ENCODE measurements at regions not wholly inside any gene's neighbourhood (a gene's known extent, or its start where the extent isn't known, plus 50 kb on each side); places are given as distances from the start of the nearest gene placed in this dataset.

DNA sequence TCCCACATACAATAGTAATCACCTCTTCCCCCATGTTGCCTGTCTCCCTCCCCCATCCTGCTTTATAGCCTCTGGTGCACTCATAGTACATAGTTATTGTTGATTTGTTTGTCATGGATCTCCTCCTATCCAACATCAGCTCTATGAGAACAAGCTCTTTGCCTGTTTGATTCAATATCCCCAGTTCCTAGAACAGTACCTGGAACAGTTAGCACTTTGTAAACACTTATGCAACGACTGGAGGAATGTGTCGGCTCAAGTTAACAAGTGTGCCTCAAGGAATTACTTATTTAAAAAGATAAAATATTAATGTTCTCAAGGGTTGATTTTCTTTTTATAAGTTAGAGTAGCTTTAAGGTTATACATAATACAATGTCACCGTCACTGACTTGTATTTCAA, 271.6 kb upstream of the KAZN start:
- intact Hi-C loops (cut with DNase I), result no loop called here
- no peak for DNase-seq

DNA sequence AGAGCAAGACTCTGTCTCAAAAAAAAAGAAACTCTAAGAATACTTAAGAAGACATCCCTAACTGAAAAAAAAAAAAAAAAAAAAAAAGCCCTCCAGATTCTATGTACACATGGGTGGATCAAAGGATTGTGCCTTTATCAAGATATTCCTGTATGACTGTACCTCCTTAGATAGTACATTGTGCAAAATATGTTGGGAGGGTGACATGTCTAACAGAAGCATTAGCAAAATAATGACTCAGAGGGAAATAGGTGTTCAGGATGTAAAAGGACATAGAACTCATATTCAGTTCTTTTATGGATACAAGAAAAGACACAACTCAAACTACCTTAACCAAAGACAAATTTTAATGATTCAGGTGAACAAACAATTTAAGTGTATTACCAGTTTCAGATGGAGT, 269.8 kb upstream of the KAZN start:
- Histone ChIP-seq H3K4me3 (no peak overlapping the region), H3K36me3 (no peaks in the 10 kb centered on the region), H3K9me3 (no peaks in the 10 kb centered on the region), H3K27ac (no peak overlapping the region), H3K27me3 (ENCODE audit: low read depth) (no peaks in the 10 kb centered on the region), H3K4me1 (no peaks in the 10 kb centered on the region)
- TF ChIP-seq, protein P1, sequence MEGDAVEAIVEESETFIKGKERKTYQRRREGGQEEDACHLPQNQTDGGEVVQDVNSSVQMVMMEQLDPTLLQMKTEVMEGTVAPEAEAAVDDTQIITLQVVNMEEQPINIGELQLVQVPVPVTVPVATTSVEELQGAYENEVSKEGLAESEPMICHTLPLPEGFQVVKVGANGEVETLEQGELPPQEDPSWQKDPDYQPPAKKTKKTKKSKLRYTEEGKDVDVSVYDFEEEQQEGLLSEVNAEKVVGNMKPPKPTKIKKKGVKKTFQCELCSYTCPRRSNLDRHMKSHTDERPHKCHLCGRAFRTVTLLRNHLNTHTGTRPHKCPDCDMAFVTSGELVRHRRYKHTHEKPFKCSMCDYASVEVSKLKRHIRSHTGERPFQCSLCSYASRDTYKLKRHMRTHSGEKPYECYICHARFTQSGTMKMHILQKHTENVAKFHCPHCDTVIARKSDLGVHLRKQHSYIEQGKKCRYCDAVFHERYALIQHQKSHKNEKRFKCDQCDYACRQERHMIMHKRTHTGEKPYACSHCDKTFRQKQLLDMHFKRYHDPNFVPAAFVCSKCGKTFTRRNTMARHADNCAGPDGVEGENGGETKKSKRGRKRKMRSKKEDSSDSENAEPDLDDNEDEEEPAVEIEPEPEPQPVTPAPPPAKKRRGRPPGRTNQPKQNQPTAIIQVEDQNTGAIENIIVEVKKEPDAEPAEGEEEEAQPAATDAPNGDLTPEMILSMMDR (IDR thresholded peaks at IDR 0.05), result no peak
- no peak for ATAC-seq
- no peak for DNase-seq
- intact Hi-C loops (cut with DNase I), result no loop called here

More for the DNA sequence above, 271.6 kb upstream of the KAZN start:
- no peak overlapping the region for H3K27ac ChIP-seq
- no peak overlapping the region for H3K4me3 ChIP-seq
- TF ChIP-seq, protein P1 (IDR thresholded peaks at IDR 0.05), result no peak
- peak; percentile 47 to 61 for ATAC-seq
- H3K4me1 ChIP-seq, result no peaks in the 10 kb centered on the region
- no peaks in the 10 kb centered on the region for H3K27me3 ChIP-seq (ENCODE audit: low read depth)
- no peaks in the 10 kb centered on the region for H3K9me3 ChIP-seq
- H3K36me3 ChIP-seq, result no peaks in the 10 kb centered on the region

DNA sequence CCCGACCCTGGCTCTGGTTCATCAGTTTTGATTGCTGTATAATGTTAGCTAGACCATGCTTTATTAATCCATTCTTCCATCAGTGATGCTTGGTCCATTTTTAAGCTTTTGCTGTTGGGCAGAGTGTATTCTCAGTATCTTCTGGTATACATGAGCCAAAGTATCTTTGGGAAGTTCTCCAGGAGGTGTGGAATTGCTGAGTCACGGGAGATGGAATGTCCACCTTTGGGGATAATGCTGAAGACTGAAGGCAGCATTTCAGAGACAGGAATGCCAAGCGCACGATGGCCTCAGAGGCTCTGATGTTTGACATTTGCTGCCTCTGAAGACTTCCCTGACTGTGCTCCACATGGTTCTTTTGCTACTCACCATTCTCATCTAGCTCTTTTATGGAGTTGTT, 266.3 kb upstream of the KAZN start:
- H3K27me3 ChIP-seq (ENCODE audit: low read depth), result no peaks in the 10 kb centered on the region
- no peaks in the 10 kb centered on the region for H3K36me3 ChIP-seq
- H3K9me3 ChIP-seq, result no peaks in the 10 kb centered on the region
- TF ChIP-seq, protein P1 (IDR thresholded peaks at IDR 0.05), result no peak
- intact Hi-C loops (cut with DNase I), result no loop called here
- no peak overlapping the region for H3K4me3 ChIP-seq
- no peaks in the 10 kb centered on the region for H3K4me1 ChIP-seq
- no peak overlapping the region for H3K27ac ChIP-seq
- ATAC-seq (no peak), DNase-seq (no peak)

DNA sequence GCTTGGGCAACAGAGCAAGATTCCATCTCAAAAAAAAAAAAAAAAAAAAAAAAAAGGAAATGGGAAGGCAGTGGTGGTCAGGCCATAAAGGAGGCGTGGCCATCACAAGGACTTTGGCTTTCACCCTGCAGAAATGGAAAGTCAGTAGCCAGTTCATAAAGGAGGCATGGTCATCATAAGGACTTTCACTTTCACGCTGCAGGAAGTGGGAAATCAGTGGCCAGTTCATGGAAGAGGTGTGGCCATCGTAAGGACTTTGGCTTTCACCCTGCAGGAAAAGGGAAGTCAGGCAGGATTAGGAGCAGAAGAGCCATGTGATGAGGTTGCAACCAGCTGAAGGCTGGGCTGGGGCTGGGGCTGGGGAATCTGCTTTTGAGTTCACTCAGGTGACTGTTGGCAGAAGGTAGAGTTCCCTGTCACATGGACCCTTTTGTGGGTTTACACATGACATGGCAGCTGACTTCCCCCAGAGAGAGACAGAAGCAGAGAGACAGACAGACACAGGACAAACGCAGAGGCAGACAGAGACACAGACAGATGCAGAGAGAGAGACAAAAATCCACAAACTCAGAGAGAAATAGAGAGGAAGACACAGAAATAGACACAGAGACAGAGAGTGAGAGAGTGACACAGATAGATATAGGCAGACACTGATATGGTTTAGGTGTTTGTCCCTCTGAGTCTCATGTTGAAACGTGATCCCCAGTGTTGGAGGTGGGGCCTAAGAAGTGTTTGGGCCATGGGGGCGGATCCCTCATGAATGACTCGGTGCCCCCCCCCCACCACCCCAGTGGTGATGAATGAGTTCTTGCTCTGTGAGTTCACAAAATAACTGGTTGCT, 263.9 kb upstream of the KAZN start:
- Histone ChIP-seq H3K27ac (no peak overlapping the region), H3K4me1 (no peaks in the 10 kb centered on the region), H3K27me3 (ENCODE audit: low read depth) (no peaks in the 10 kb centered on the region), H3K4me3 (no peak overlapping the region), H3K9me3 (no peaks in the 10 kb centered on the region), H3K36me3 (no peaks in the 10 kb centered on the region)
- peak in 1 of 2 donors; percentile 52 for ATAC-seq
- intact Hi-C loops (cut with DNase I), result no loop called here
- TF ChIP-seq, protein P1 (IDR thresholded peaks at IDR 0.05), result no peak
- no peak for DNase-seq

DNA sequence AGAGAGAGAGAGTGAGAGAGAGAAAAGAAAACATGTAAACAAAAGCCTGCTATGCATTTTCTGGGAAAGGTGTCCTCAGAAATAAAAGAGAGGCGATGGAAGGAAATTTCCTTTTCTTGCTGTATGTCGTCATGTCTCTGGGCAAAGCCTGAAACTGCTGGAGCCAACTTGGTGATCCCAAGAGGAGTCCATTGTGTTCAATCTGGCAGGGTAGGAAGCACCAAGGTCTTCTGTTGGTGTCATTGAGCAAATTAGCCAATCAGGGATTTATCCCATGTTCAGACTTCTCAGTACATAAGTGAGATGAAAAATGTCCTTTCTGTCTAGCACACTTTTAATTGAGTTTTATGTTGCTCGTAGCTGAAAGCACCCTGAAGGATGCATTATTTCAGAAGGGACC, 260.0 kb upstream of the KAZN start:
- H3K9me3 ChIP-seq, result no peaks in the 10 kb centered on the region
- no peak for ATAC-seq
- H3K27me3 ChIP-seq (ENCODE audit: low read depth), result no peaks in the 10 kb centered on the region
- H3K4me1 ChIP-seq, result no peaks in the 10 kb centered on the region
- H3K27ac ChIP-seq, result no peak overlapping the region
- no peaks in the 10 kb centered on the region for H3K36me3 ChIP-seq
- H3K4me3 ChIP-seq, result no peak overlapping the region
- TF ChIP-seq, protein P1 (IDR thresholded peaks at IDR 0.05), result no peak
- intact Hi-C loops (cut with DNase I), result no loop called here
- no peak for DNase-seq

All from lower lobe of right lung (tissue), 2 donors.